MG63 (cell line): ENCODE measurements at regions not wholly inside any gene's neighbourhood (a gene's known extent, or its start where the extent isn't known, plus 50 kb on each side); places are given as distances from the start of the nearest gene placed in this dataset.
A peak's percentile ranks its signal among the peaks of the same experiment; 100 is the strongest.
"Not testable (repeated sequence)": the region's sequence is repeated elsewhere in the genome, so short reads cannot be mapped to it uniquely, and the experiment has no call there.

Experiments used
- DNase-seq: peaks from one replicate; pipeline ENCODE4 v3.0.0-alpha.2; 2020
- H3K27me3 ChIP-seq: fragments of 250-450 bp; sonication (Bioruptor Pico); 2 replicates; pipeline ENCODE4 v1.5.1; 2020; ENCODE audit warnings: mild to moderate bottlenecking, moderate library complexity
- H3K36me3 ChIP-seq: fragments of 250-450 bp; sonication (Bioruptor Pico); 2 replicates; pipeline ENCODE4 v1.5.1; 2020; ENCODE audit warnings: mild to moderate bottlenecking, moderate library complexity
- H3K4me3 ChIP-seq: fragments of 250-450 bp; sonication (Bioruptor Pico); 2 replicates; pipeline ENCODE4 v1.5.1; 2020; ENCODE audit warnings: mild to moderate bottlenecking, moderate library complexity
- H3K9me3 ChIP-seq: fragments of 250-450 bp; sonication (Bioruptor Pico); 2 replicates; pipeline ENCODE4 v1.5.1; 2020; ENCODE audit warnings: mild to moderate bottlenecking, moderate library complexity

GRCh38 chr1:197985351-197985750 is 68.2 kb downstream of the LHX9 start:
- Histone ChIP-seq H3K27me3 (no peaks in the 10 kb centered on the region), H3K9me3 (no peaks in the 10 kb centered on the region), H3K4me3 (no peak overlapping the region), H3K36me3 (no peaks in the 10 kb centered on the region)
- no peak for DNase-seq

- DNase-seq, result no peak
- Histone ChIP-seq H3K4me3 (no peak overlapping the region), H3K36me3 (no peaks in the 10 kb centered on the region), H3K9me3 (no peaks in the 10 kb centered on the region), H3K27me3 (no peaks in the 10 kb centered on the region)
Measured at GRCh38 chr1:197986817-197987216, 69.6 kb downstream of the LHX9 start.

GRCh38 chr1:197987294-197987693 is 70.1 kb downstream of the LHX9 start:
- Histone ChIP-seq H3K9me3 (no peaks in the 10 kb centered on the region), H3K36me3 (no peaks in the 10 kb centered on the region), H3K4me3 (no peak overlapping the region), H3K27me3 (no peaks in the 10 kb centered on the region)
- DNase-seq, result no peak

- not testable (repeated sequence) for H3K9me3 ChIP-seq, DNase-seq, H3K4me3 ChIP-seq, H3K36me3 ChIP-seq, H3K27me3 ChIP-seq
Measured at GRCh38 chr1:197988581-197988980, 71.4 kb downstream of the LHX9 start.

- H3K9me3 ChIP-seq, result no peaks in the 10 kb centered on the region
- no peak overlapping the region for H3K4me3 ChIP-seq
- DNase-seq, result no peak
- no peaks in the 10 kb centered on the region for H3K27me3 ChIP-seq
- H3K36me3 ChIP-seq, result no peaks in the 10 kb centered on the region
Measured at GRCh38 chr1:197989058-197989457, 71.9 kb downstream of the LHX9 start.

GRCh38 chr1:197991594-197991993 is 74.4 kb downstream of the LHX9 start:
- H3K27me3 ChIP-seq, result no peaks in the 10 kb centered on the region
- no peaks in the 10 kb centered on the region for H3K9me3 ChIP-seq
- H3K4me3 ChIP-seq, result no peak overlapping the region
- H3K36me3 ChIP-seq, result no peaks in the 10 kb centered on the region
- no peak for DNase-seq

GRCh38 chr1:197994907-197995407 is 77.8 kb downstream of the LHX9 start:
- DNase-seq, result no peak
- Histone ChIP-seq H3K27me3 (no peaks in the 10 kb centered on the region), H3K9me3 (no peaks in the 10 kb centered on the region), H3K4me3 (no peak overlapping the region), H3K36me3 (no peaks in the 10 kb centered on the region)

- no peak overlapping the region for H3K4me3 ChIP-seq
- no peak for DNase-seq
Measured at GRCh38 chr1:197995408-197996258, 78.5 kb downstream of the LHX9 start.

GRCh38 chr1:197996259-197996512 is 79.0 kb downstream of the LHX9 start:
- not testable (repeated sequence) for H3K27me3 ChIP-seq, H3K36me3 ChIP-seq, H3K9me3 ChIP-seq, H3K4me3 ChIP-seq, DNase-seq

More at GRCh38 chr1:197995408-197996258, 78.5 kb downstream of the LHX9 start:
- Histone ChIP-seq H3K9me3 (no peaks in the 10 kb centered on the region), H3K27me3 (no peaks in the 10 kb centered on the region), H3K36me3 (no peaks in the 10 kb centered on the region)

- no peaks in the 10 kb centered on the region for H3K27me3 ChIP-seq
- H3K36me3 ChIP-seq, result no peaks in the 10 kb centered on the region
- DNase-seq, result no peak
- H3K4me3 ChIP-seq, result no peak overlapping the region
- no peaks in the 10 kb centered on the region for H3K9me3 ChIP-seq
Measured at GRCh38 chr1:197998110-197998509, 80.9 kb downstream of the LHX9 start.

- no peaks in the 10 kb centered on the region for H3K36me3 ChIP-seq
- no peak overlapping the region for H3K4me3 ChIP-seq
- H3K9me3 ChIP-seq, result no peaks in the 10 kb centered on the region
- H3K27me3 ChIP-seq, result no peaks in the 10 kb centered on the region
- DNase-seq, result no peak
Measured at GRCh38 chr1:198001776-198002408, 84.7 kb downstream of the LHX9 start.

GRCh38 chr1:198003468-198003867 is 86.3 kb downstream of the LHX9 start:
- no peak for DNase-seq
- H3K9me3 ChIP-seq, result no peaks in the 10 kb centered on the region

GRCh38 chr1:198007011-198007410 is 89.8 kb downstream of the LHX9 start:
- H3K9me3 ChIP-seq, result peaks cover 6% of the 10 kb centered on the region; the same call in 1 of the 2 replicates
- no peaks in the 10 kb centered on the region for H3K27me3 ChIP-seq
- H3K36me3 ChIP-seq, result no peaks in the 10 kb centered on the region
- H3K4me3 ChIP-seq, result no peak overlapping the region
- DNase-seq, result no peak

More at GRCh38 chr1:198003468-198003867, 86.3 kb downstream of the LHX9 start:
- Histone ChIP-seq H3K4me3 (no peak overlapping the region), H3K36me3 (no peaks in the 10 kb centered on the region), H3K27me3 (no peaks in the 10 kb centered on the region)

- Histone ChIP-seq H3K36me3 (no peaks in the 10 kb centered on the region), H3K4me3 (no peak overlapping the region), H3K9me3 (peaks cover 6% of the 10 kb centered on the region; the same call in 1 of the 2 replicates), H3K27me3 (no peaks in the 10 kb centered on the region)
- no peak for DNase-seq
Measured at GRCh38 chr1:198007687-198008607, 90.8 kb downstream of the LHX9 start.

- no peaks in the 10 kb centered on the region for H3K36me3 ChIP-seq
- H3K27me3 ChIP-seq, result no peaks in the 10 kb centered on the region
- DNase-seq, result no peak
- H3K9me3 ChIP-seq, result peaks cover 4% of the 10 kb centered on the region; the same call in 1 of the 2 replicates
- H3K4me3 ChIP-seq, result no peak overlapping the region
Measured at GRCh38 chr1:198014355-198014754, 97.2 kb downstream of the LHX9 start.

- Histone ChIP-seq H3K36me3 (no peaks in the 10 kb centered on the region), H3K4me3 (no peak overlapping the region), H3K27me3 (no peaks in the 10 kb centered on the region), H3K9me3 (peaks cover 4% of the 10 kb centered on the region; the same call in 1 of the 2 replicates)
- DNase-seq, result no peak
Measured at GRCh38 chr1:198015309-198015708, 98.1 kb downstream of the LHX9 start.

- DNase-seq, result peak; percentile 85
- Histone ChIP-seq H3K27me3 (no peaks in the 10 kb centered on the region), H3K36me3 (no peaks in the 10 kb centered on the region)
Measured at GRCh38 chr1:198018529-198018928, 101.4 kb downstream of the LHX9 start.

More at GRCh38 chr1:198018529-198018928, 101.4 kb downstream of the LHX9 start:
- Histone ChIP-seq H3K9me3 (no peaks in the 10 kb centered on the region), H3K4me3 (no peak overlapping the region)
